NCI-H2196 (cell line): ENCODE measurements at regions not wholly inside any gene's neighbourhood (a gene's known extent, or its start where the extent isn't known, plus 50 kb on each side); places are given as distances from the start of the nearest gene placed in this dataset.
A peak's percentile ranks its signal among the peaks of the same experiment; 100 is the strongest.
"Not testable (repeated sequence)": the region's sequence is repeated elsewhere in the genome, so short reads cannot be mapped to it uniquely, and the experiment has no call there.

Experiments used
- DNase-seq: peaks from one replicate; lab custom pipeline; 2025; ENCODE audit not compliant: unreplicated experiment; lab: John Stamatoyannopoulos, UW

GRCh38 chr1:201721082-201722049 lies 107.6 kb upstream of the IPO9 start:
- DNase-seq = no peak

GRCh38 chr1:201724039-201724765 lies 104.8 kb upstream of the IPO9 start:
- no peak for DNase-seq

GRCh38 chr1:201724766-201725118 lies 104.2 kb upstream of the IPO9 start:
- DNase-seq = no peak

GRCh38 chr1:201726700-201727099 lies 102.3 kb upstream of the IPO9 start:
- DNase-seq = no peak

- DNase-seq = no peak
These were observed 100.2 kb upstream of the IPO9 start for GRCh38 chr1:201728731-201729130.

- DNase-seq = no peak
These were observed 98.9 kb upstream of the IPO9 start for GRCh38 chr1:201729973-201730608.

GRCh38 chr1:201730611-201731010 lies 98.3 kb upstream of the IPO9 start:
- DNase-seq = no peak

- no peak for DNase-seq
These were observed 97.8 kb upstream of the IPO9 start for GRCh38 chr1:201731142-201731541.

- DNase-seq = no peak
These were observed 97.4 kb upstream of the IPO9 start for GRCh38 chr1:201731592-201731991.

- DNase-seq = no peak
These were observed 96.6 kb upstream of the IPO9 start for GRCh38 chr1:201732351-201732750.

GRCh38 chr1:201734221-201734620 lies 94.7 kb upstream of the IPO9 start:
- not testable (repeated sequence) for DNase-seq

- DNase-seq = no peak
These were observed 94.2 kb upstream of the IPO9 start for GRCh38 chr1:201734786-201735185.

GRCh38 chr1:201736707-201737320 lies 92.1 kb upstream of the IPO9 start:
- DNase-seq = no peak

- DNase-seq = no peak
These were observed 91.5 kb upstream of the IPO9 start for GRCh38 chr1:201737352-201738060.

- no peak for DNase-seq
These were observed 89.9 kb upstream of the IPO9 start for GRCh38 chr1:201739080-201739479.

- DNase-seq = no peak
These were observed 89.4 kb upstream of the IPO9 start for GRCh38 chr1:201739492-201740085.

- DNase-seq = no peak
These were observed 88.8 kb upstream of the IPO9 start for GRCh38 chr1:201740086-201740541.

GRCh38 chr1:201740670-201741111 lies 88.3 kb upstream of the IPO9 start:
- no peak for DNase-seq

- DNase-seq = peak; percentile 24
These were observed 87.1 kb upstream of the IPO9 start for GRCh38 chr1:201741763-201742342.

- DNase-seq = no peak
These were observed 86.5 kb upstream of the IPO9 start for GRCh38 chr1:201742476-201742875.
